GM12891 (cell line): ENCODE measurements at regions not wholly inside any gene's neighbourhood (a gene's known extent, or its start where the extent isn't known, plus 50 kb on each side); places are given as distances from the start of the nearest gene placed in this dataset.

Experiments
- POLR2A ChIP-seq: IDR thresholded peaks from 2 replicates; pipeline ENCODE4 v1.6.1; 2011; ENCODE audit warnings: low read depth, low read length, control low read depth
- POLR2AphosphoS5 ChIP-seq: IDR thresholded peaks from 2 replicates; pipeline ENCODE4 v1.6.1; 2011; ENCODE audit warnings: low read depth, low read length, control low read depth
- TAF1 ChIP-seq: IDR thresholded peaks from 2 replicates; pipeline ENCODE4 v1.6.1; 2011; ENCODE audit warnings: low read depth, low read length, control low read depth

GRCh38 chr5:125521289-125521688 is 774.9 kb upstream of the ZNF608 start:
- no peak for TF ChIP-seq POLR2A
- TF ChIP-seq POLR2AphosphoS5: no peak
- no peak for TF ChIP-seq TAF1
